GM18502 (cell line): ENCODE measurements at regions not wholly inside any gene's neighbourhood (a gene's known extent, or its start where the extent isn't known, plus 50 kb on each side); places are given as distances from the start of the nearest gene placed in this dataset.

ENCODE experiments used
- ATAC-seq: cut with Tn5 transposase; IDR thresholded peaks from one replicate; pipeline ENCODE4 v1.9.1; 2021; ENCODE audit warnings: mild to moderate bottlenecking; ENCODE audit not compliant: unreplicated experiment, poor library complexity

GRCh38 chr16:66222756-66223155 lies 143.7 kb upstream of the CDH5 start:
- ATAC-seq: no peak

DNA sequence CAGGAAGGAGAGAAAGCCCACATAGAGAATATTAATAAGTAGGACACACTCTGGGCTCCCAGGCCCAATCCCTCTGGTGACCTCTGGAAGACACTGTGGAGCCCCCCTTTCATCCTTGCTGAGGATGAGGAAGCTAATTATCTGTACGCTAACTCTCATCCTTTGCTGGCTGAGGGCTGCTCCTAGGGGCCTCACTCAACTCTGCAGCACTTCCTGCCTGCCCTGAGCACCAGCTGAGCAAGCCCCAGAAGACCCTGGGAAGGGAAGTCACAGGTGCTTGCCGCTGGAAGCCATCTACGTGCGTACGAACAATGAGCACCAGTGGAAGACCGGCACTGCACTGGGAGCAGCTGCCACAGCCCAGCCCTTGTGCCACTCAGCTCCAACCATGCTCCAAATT lies 145.8 kb upstream of the CDH5 start:
- no peak for ATAC-seq

DNA sequence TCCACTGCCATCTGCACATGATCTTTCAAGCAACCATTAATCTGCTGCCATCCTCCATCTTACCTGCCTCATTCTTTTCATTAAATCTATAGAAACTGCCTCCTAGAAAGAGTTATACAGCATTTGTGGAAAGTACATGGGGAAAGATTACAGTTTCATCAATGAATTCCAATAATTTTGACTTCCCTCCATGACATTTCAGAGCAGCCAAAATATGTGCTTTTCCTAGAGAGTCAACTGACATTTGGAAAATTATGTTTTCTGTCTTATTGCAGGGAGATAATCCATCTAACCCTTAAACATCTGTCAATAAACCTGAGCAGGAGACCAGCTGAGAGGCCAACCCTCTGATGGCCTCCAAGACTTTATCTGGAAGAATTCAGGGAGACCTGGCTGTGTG lies 147.0 kb upstream of the CDH5 start:
- ATAC-seq: no peak

DNA sequence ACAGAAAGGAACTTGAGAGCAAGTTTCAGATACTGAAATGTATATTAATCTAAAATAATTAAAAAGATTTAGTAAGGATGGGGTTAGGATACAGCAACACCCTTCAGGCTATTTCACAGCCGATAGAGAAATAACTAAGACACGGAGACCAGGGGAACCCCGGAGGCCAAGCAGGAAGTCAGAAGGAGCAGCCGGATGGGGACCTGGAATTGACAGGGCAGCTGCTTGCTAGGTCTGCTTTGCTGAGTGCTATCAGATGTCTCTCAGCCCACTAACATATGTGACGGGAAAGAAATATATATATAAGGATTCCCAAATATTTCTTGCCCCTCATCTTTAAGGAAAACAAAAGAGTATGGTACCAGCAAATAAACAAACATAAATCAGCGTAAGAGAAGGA lies 154.1 kb upstream of the CDH5 start:
- ATAC-seq: no peak

DNA sequence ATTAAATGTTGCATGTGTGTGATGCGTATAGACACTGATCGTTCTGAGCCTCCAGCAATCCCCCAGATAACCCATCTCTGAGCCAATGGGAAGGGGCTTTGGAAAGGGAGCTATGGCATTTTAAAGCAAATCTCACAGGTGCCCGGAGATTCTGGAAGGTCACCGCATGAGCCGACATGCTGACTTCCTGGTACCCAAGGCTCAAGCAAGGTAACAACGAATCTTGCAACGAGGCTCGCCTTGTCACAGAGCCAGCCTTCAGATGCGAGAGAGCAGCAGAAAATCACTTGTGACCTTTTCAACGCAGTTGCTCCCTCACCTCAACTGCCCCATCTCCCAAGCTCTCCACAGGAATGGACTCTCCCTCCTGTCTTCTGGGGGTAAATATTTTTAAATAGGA lies 154.8 kb upstream of the CDH5 start:
- ATAC-seq: no peak

DNA sequence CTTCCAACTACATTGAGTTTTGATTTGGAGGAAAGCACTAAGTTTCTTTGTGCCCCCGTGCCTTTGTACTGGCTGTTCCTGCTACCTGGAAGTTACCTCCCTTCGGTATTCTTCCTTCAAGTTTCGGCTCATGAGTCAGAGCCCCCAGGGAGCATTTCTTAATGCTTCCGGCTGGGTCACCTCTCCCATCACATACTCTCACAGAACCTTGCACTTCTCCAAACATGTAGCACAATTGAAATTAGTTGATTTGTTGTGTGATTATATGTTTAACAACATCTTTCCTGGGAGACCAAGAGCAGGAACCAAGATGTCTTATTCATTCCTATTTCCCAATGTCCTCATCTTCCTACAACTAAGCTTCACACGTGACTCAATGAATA lies 158.6 kb upstream of the CDH5 start:
- no peak for ATAC-seq

DNA sequence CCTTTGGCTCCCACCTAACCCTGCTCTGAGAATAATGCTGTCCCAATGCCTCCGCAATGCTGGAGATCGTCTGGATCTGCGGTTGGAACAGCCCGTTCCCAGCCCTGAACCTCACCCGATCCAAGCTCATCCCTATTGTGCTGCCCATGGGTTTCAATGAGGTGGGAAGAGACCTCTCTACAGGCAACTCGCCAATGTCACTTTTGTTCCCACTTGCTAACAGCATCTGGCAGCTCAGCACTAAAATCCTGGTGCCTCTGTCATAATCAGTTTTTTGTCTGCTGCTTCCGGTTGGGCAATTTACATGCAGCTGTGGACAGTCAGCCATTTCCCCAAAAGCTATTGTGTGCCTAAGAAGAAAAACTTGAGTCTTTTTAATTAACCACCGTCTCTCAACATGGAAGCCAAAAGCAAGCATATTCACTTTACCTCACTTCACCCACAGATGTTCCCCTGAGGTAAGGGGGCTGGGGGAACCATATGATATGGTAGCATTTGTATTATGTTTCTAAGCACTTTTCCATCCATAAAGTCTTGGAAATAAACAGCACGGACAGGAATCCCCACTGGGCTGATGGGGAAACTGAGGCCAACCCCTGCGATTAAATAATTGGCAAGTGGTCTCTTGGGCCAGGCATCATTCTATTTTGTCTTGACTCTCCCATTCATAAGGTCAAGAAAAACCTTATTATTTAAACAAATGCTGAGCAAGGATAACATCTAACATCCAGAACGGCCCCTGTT lies 159.2 kb upstream of the CDH5 start:
- ATAC-seq: no peak

DNA sequence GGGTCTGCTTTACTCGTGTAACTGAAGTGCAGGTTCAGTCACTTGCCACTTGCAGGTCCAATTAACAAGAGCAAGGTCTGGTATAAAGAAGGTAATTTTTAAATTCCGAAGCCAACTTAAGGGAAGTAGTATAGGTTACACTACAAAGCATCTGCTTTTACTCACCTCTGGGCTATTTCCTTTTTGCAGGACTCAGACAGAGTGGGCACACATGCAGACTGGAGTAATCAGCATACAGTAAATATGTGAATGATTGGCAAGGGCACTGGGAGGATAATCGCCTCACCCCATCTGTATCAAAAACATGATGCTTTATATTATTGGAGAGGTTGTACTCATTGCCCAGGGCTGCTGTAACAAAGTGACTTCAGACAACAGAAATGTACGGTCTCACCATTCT lies 160.1 kb upstream of the CDH5 start:
- no peak for ATAC-seq

GRCh38 chr16:66205287-66206231 lies 160.9 kb upstream of the CDH5 start:
- no peak for ATAC-seq

GRCh38 chr16:66204756-66205155 lies 161.7 kb upstream of the CDH5 start:
- ATAC-seq: no peak

DNA sequence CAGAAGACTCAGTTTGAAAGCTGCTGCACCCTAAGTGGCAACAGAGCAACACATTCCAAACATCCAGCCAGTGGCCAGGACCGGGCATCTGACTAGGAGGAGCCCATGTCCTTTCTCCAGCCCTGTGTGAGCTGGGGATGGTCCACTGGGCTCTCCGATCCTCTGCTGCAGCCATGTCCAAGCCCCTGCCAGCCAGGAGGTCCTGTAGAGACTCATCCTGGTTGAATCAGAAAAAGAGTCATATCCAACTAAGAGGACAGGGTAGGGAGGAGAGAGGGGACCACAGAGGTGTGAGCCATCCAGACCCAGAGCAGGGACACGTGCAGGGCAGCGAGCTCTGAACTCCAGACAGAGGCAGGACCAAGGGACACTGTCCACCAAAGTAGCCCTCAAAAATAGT lies 163.0 kb upstream of the CDH5 start:
- no peak for ATAC-seq

- no peak for ATAC-seq
Observed at GRCh38 chr16:66199189-66199588, 167.3 kb upstream of the CDH5 start.

DNA sequence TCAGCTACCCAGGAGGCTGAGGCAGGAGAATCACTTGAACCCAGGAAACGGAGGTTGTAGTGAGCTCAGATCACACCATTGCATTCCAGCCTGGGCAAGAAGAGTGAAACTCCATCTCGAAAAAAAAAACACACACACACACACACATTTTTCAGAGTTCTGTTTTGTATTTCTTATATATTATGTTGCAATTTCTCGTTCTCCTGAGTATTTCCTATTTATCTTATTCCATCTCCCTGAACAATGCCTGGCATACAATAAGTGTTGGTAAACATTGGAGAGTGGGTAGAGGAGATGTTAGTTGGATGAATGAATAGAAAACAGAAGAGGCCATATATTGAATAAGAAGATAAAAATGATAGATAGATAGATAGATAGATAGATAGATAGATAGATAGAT lies 167.8 kb upstream of the CDH5 start:
- no peak for ATAC-seq

DNA sequence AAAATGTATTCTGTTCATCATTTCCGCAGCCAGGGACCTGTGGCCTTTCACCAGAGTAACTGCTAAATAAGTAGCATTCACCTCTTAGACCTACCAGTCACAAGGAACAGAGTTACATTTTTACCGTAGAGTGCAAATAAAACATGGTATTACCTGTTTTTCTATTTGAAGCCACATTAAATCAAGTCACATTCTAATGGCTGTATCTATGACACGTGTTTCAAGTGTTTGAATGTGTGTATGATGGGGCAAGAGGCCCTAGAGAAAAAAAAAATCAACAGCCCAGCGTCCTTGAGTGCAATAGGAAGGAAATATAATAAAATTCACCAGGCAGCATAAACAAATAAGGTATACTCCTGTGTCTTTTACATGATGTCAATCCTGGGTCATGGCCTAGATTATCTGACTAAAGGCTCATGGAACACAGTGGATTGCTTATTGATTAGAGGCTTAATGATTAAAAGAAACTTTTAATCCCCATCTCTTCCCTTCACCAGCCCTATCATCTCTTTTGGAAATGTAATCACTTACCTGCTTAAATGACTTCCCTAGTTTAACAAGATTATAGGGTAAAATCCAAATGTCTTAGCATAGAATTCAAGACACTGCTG lies 168.7 kb upstream of the CDH5 start:
- no peak for ATAC-seq

DNA sequence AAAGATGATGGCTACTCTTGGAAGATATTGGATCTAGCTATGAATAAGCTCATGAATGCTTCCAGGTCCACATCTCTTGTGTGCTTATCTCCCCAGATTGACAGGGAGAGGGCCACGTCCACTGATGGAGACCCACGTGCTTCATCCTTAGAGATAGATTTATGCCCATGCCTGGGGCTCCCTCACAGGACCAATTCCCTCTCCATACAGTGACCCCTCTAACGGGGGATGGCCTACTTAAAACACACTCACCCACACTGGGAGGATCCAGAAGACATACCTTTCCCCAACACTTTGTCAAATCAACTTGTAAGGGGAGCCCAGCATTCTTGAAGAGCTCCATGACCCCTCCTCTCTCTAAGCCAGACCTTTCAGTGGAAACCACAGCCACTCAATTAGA lies 169.7 kb upstream of the CDH5 start:
- ATAC-seq: no peak

DNA sequence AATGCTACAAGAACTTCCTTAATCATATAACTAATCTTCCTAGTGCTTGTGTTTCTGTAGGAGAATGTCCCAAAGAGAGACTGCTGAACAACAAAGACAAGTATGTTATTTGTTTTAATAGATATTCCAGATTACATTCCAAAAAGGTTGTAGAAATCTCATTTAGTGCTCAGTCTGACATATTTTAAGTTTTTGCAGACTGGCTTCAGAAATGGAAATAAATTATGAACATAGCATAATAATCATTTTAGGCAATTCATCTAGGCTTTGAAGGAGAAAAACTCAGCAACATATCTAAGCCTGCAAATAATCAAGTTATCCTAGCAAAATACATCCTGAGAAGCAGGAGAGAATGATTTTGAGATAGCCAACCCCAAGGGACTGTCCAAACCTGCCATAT lies 171.6 kb upstream of the CDH5 start:
- ATAC-seq: no peak

DNA sequence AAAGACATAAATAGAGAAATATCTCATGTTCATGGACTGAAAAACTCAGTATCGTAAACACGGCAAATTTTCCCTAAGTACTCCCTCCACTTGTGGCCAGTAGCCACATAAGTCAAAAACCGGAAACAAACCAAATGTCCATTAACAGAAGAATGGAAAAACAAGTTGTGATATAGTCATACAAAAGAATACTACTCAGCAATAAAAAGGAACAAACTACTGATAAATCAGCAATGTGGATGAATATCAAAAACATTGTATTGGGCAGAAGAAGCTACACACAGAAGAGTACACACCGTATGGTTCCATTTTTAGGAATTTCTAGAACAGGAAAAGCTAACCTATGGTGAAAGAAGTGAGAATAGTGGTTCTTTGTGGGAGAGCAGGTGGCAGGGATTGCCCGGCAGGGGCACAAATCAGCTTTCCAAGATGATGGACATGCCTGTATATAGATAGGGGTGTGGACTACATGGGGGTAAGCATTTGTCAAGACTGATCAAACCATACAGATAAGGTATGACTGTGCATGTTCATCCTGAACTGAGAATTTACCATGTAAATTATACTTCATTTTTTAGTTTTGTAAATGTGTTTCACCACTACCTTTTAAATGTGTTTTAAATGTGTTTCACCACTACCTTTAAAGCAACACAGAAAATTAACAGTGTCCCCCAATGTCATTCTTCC lies 172.8 kb upstream of the CDH5 start:
- ATAC-seq: no peak

- no peak for ATAC-seq
Observed at GRCh38 chr16:66190411-66190810, 176.1 kb upstream of the CDH5 start.

- no peak for ATAC-seq
Observed at GRCh38 chr16:66189951-66190350, 176.5 kb upstream of the CDH5 start.

GRCh38 chr16:66188917-66189725 lies 177.4 kb upstream of the CDH5 start:
- no peak for ATAC-seq
